ENCODE measurements at regions not wholly inside any gene's neighbourhood (a gene's known extent, or its start where the extent isn't known, plus 50 kb on each side); places are given as distances from the start of the nearest gene placed in this dataset.
"Not testable (repeated sequence)": the region's sequence is repeated elsewhere in the genome, so short reads cannot be mapped to it uniquely, and the experiment has no call there.

- TF ChIP-seq CTCF, POLR2A (IDR thresholded peaks at IDR 0.05): not testable (repeated sequence)
These were observed 218.0 kb downstream of the HS3ST3B1 start for GRCh38 chr17:14518919-14519318.
